ENCODE measurements at regions not wholly inside any gene's neighbourhood (a gene's known extent, or its start where the extent isn't known, plus 50 kb on each side); places are given as distances from the start of the nearest gene placed in this dataset.

GRCh38 chr5:114176356-114176755, 185.5 kb upstream of the KCNN2 start:
- no peaks in the 10 kb centered on the region for H3K4me1 ChIP-seq (ENCODE audit: insufficient read depth, low read length)
- H2BK5ac ChIP-seq (ENCODE audit: insufficient read length, low read length): no peak overlapping the region
- no peaks in the 10 kb centered on the region for H4K20me1 ChIP-seq (ENCODE audit: control insufficient read depth, insufficient read depth, insufficient read length)
- no peak overlapping the region for H3K4me3 Mint-ChIP-seq
- H3K4me1 Mint-ChIP-seq: peaks cover 5 to 7% of the 10 kb centered on the region in 2 experiments; a peak in 3 of 4 replicates
- no peaks in the 10 kb centered on the region for H3K27me3 Mint-ChIP-seq (ENCODE audit: low read depth)
- no peak overlapping the region for H3K27ac ChIP-seq (ENCODE audit: insufficient read length, low read depth, low read length)
- no peaks in the 10 kb centered on the region for H3K79me2 ChIP-seq (ENCODE audit: insufficient read depth, low read length)
- no peak overlapping the region for H3K56ac ChIP-seq (ENCODE audit: insufficient read length, low read depth, low read length)
- no peak overlapping the region for H3K18ac ChIP-seq (ENCODE audit: insufficient read length, low read depth, low read length)
- no peak overlapping the region for H3K4ac ChIP-seq (ENCODE audit: low read depth, low read length)
- no peaks in the 10 kb centered on the region for H3K9me3 ChIP-seq (ENCODE audit: control insufficient read depth, low read depth, low read length)
- TF ChIP-seq CTCF (conservative IDR thresholded peaks at IDR 0.05): no peak
- no peak overlapping the region for H2BK20ac ChIP-seq (ENCODE audit: low read depth, low read length, poor library complexity, severe bottlenecking)
- no peaks in the 10 kb centered on the region for H3K79me1 ChIP-seq (ENCODE audit: insufficient read depth, low read depth, low read length, poor library complexity, severe bottlenecking)
- no peak for DNase-seq
- H3K27ac Mint-ChIP-seq: no peak overlapping the region
- no peak overlapping the region for H3K23ac ChIP-seq (ENCODE audit: insufficient read length, low read depth, low read length)
- no peaks in the 10 kb centered on the region for H3K23me2 ChIP-seq (ENCODE audit: insufficient read length, low read depth, low read length, poor library complexity, severe bottlenecking)
- no peak overlapping the region for H4K8ac ChIP-seq (replicated peaks; ENCODE audit: insufficient read length, low read depth, low read length)
- no peak overlapping the region for H3K9ac ChIP-seq (ENCODE audit: extremely low read depth, insufficient read length, low read length)
- H3K9me3 Mint-ChIP-seq: peaks cover 14% of the 10 kb centered on the region in 2 experiments
- H2AFZ ChIP-seq (ENCODE audit: low read length): no peak overlapping the region
- H2BK120ac ChIP-seq (ENCODE audit: low read depth, low read length, poor library complexity, severe bottlenecking): no peak overlapping the region
- no peak overlapping the region for H4K5ac ChIP-seq (ENCODE audit: insufficient read length, low read depth, low read length)
- H2BK15ac ChIP-seq (ENCODE audit: low read depth, low read length): no peak overlapping the region
- H4K91ac ChIP-seq (ENCODE audit: insufficient read length, low read depth, low read length): no peak overlapping the region
- H3K36me3 Mint-ChIP-seq (ENCODE audit: insufficient read depth in 1 of 3, low read depth in 3 of 3): peaks cover 4 to 9% (median 4%) of the 10 kb centered on the region in 3 experiments
- no peak overlapping the region for H3T11ph ChIP-seq (ENCODE audit: low read length)
- H3K14ac ChIP-seq (ENCODE audit: insufficient read depth, low read length): no peak overlapping the region
- no peak overlapping the region for H3K4me2 ChIP-seq (ENCODE audit: insufficient read depth, insufficient read length, low read length)
- H3K27me3 ChIP-seq (ENCODE audit: insufficient read depth, low read length): no peaks in the 10 kb centered on the region
- no peak overlapping the region for H2BK12ac ChIP-seq (ENCODE audit: insufficient read length, low read depth, low read length)
- no peak overlapping the region for H2AK5ac ChIP-seq (ENCODE audit: insufficient read length, low read length)
